H1 (cell line): ENCODE measurements at regions not wholly inside any gene's neighbourhood (a gene's known extent, or its start where the extent isn't known, plus 50 kb on each side); places are given as distances from the start of the nearest gene placed in this dataset.

ENCODE experiments used
- CTCF ChIA-PET: fragments of 300-600 bp; sonication (Branson Sonifier 250); formaldehyde crosslinking; loops from one replicate; lab custom pipeline; 2021; ENCODE audit not compliant: partially characterized antibody; lab: Charles Lee
- POLR2A ChIA-PET: fragments of 300-600 bp; sonication (Branson Sonifier 250); formaldehyde crosslinking; loops from one replicate; lab custom pipeline; 2021; ENCODE audit warnings: inconsistent platforms; ENCODE audit not compliant: partially characterized antibody; lab: Charles Lee
- DNase-seq, 2 experiments: peaks; one replicate each; pipeline versions ENCODE4 v3.0.0 to v3.0.0-alpha.2; 2010 to 2022; ENCODE audit warnings: low spot score in 2 of 2, low read depth in 1 of 2, mixed read lengths in 1 of 2
- FAIRE-seq: peaks from 2 replicates; lab custom pipeline; 2011; peaks lifted over from hg19 to GRCh38; lab: Jason Lieb, UNC
- H2AFZ ChIP-seq: 2 replicates; pipeline ENCODE4 v1.8.1; 2012; ENCODE audit warnings: low read length, inconsistent platforms
- H2AK5ac ChIP-seq: 2 replicates; pipeline ENCODE4 v1.6.1; 2013; ENCODE audit warnings: low read depth, low read length
- H2BK120ac ChIP-seq: replicated peaks from 2 replicates; pipeline ENCODE3; 2013; ENCODE audit warnings: low read depth, low read length, inconsistent platforms
- H2BK12ac ChIP-seq: 2 replicates; pipeline ENCODE4 v1.6.1; 2013; ENCODE audit warnings: low read depth, low read length
- H2BK15ac ChIP-seq: 2 replicates; pipeline ENCODE4 v1.6.1; 2013; ENCODE audit warnings: low read length
- H2BK20ac ChIP-seq: 2 replicates; pipeline ENCODE4 v1.6.1; 2013; ENCODE audit warnings: low read length
- H2BK5ac ChIP-seq: 2 replicates; pipeline ENCODE4 v1.6.1; 2013; ENCODE audit warnings: low read depth, low read length
- H3K14ac ChIP-seq: 2 replicates; pipeline ENCODE4 v1.6.1; 2013; ENCODE audit warnings: inconsistent platforms; ENCODE audit not compliant: insufficient read length
- H3K18ac ChIP-seq: 2 replicates; pipeline ENCODE4 v1.6.1; 2013; ENCODE audit warnings: low read length; ENCODE audit errors: extremely low read depth
- H3K23ac ChIP-seq: 2 replicates; pipeline ENCODE4 v1.6.1; 2013; ENCODE audit warnings: inconsistent platforms; ENCODE audit not compliant: insufficient read length
- H3K23me2 ChIP-seq: 2 replicates; pipeline ENCODE4 v1.6.1; 2013; ENCODE audit warnings: low read depth, low read length
- H3K27ac ChIP-seq: 2 replicates; pipeline ENCODE4 v1.6.1; 2011; ENCODE audit warnings: low read depth, low read length, inconsistent platforms
- H3K27me3 ChIP-seq, 4 experiments: replicated peaks in 1 of 4; 1 replicate in 1 of 4; 2 replicates in 3 of 4; pipeline versions ENCODE4 v1.6.1 to v1.8.1; 2011 to 2013; ENCODE audit warnings: low read length in 3 of 4, mild to moderate bottlenecking in 3 of 4, inconsistent platforms in 2 of 4, mixed read lengths in 2 of 4, moderate library complexity in 1 of 4; ENCODE audit not compliant: control insufficient read depth in 3 of 4, insufficient read depth in 3 of 4; ENCODE audit errors: extremely low read depth in 1 of 4
- H3K36me3 ChIP-seq, 4 experiments: 2 replicates each; pipeline versions ENCODE4 v1.6.1 to v1.8.1; 2011 to 2013; ENCODE audit warnings: mild to moderate bottlenecking in 4 of 4, low read length in 3 of 4, moderate library complexity in 2 of 4, control low read depth in 1 of 4, inconsistent platforms in 1 of 4; ENCODE audit not compliant: insufficient read depth in 4 of 4, control insufficient read depth in 2 of 4
- H3K4ac ChIP-seq: replicated peaks from 2 replicates; pipeline ENCODE3; 2013; ENCODE audit warnings: low read length, low read depth, mixed read lengths, inconsistent platforms; ENCODE audit not compliant: insufficient read length
- H3K4me1 ChIP-seq, 4 experiments: replicated peaks in 1 of 4; 1 replicate in 1 of 4; 2 replicates in 3 of 4; pipeline versions ENCODE4 v1.6.1 to v1.8.1; 2011 to 2013; ENCODE audit warnings: low read length in 3 of 4, inconsistent platforms in 2 of 4, mixed read lengths in 1 of 4; ENCODE audit not compliant: insufficient read depth in 4 of 4, control insufficient read depth in 3 of 4
- H3K4me2 ChIP-seq, 2 experiments: 2 replicates each; pipeline versions ENCODE4 v1.6.1 to v1.8.1; 2011 to 2013; ENCODE audit warnings: low read depth in 2 of 2, low read length in 2 of 2, control low read depth in 1 of 2, inconsistent platforms in 1 of 2, mild to moderate bottlenecking in 1 of 2; ENCODE audit not compliant: insufficient read depth in 1 of 2
- H3K4me3 ChIP-seq, 4 experiments: fragments of 200-600, 300-600 bp in 1 of 4; sonication (generic), shearing (Covaris generic), sonication (Bioruptor Twin) in 1 of 4; 2 replicates each; pipeline versions ENCODE4 v1.5.1 to v1.8.1; 2011 to 2016; ENCODE audit warnings: low read length in 4 of 4, low read depth in 3 of 4, control low read depth in 2 of 4, inconsistent platforms in 2 of 4, mild to moderate bottlenecking in 2 of 4, mixed read lengths in 1 of 4, moderate library complexity in 1 of 4; ENCODE audit not compliant: insufficient read depth in 2 of 4; ENCODE audit errors: extremely low read depth in 1 of 4
- H3K56ac ChIP-seq: replicated peaks from 2 replicates; pipeline ENCODE3; 2013; ENCODE audit warnings: low read depth, mild to moderate bottlenecking, mixed read lengths, low read length, inconsistent platforms; ENCODE audit not compliant: insufficient read length
- H3K79me1 ChIP-seq: 2 replicates; pipeline ENCODE4 v1.6.1; 2013; ENCODE audit warnings: low read depth, low read length, control low read depth
- H3K79me2 ChIP-seq, 2 experiments: 2 replicates each; pipeline versions ENCODE4 v1.6.1 to v1.8.1; 2012 to 2013; ENCODE audit warnings: low read length in 2 of 2, mild to moderate bottlenecking in 2 of 2, inconsistent platforms in 1 of 2; ENCODE audit not compliant: insufficient read depth in 2 of 2, control insufficient read depth in 1 of 2
- H3K9ac ChIP-seq, 4 experiments: replicated peaks in 1 of 4; 1 replicate in 1 of 4; 2 replicates in 3 of 4; pipeline versions ENCODE4 v1.6.1 to v1.8.1; 2011 to 2013; ENCODE audit warnings: low read depth in 3 of 4, low read length in 3 of 4, control low read depth in 2 of 4, mild to moderate bottlenecking in 2 of 4, moderate library complexity in 2 of 4, inconsistent platforms in 1 of 4; ENCODE audit errors: extremely low read depth in 1 of 4
- H3K9me3 ChIP-seq, 2 experiments: 2 replicates each; pipeline versions ENCODE4 v1.6.1 to v1.8.1; 2012 to 2013; ENCODE audit warnings: mild to moderate bottlenecking in 2 of 2, moderate library complexity in 2 of 2, control low read depth in 1 of 2, inconsistent platforms in 1 of 2, low read depth in 1 of 2, low read length in 1 of 2, mixed read lengths in 1 of 2; ENCODE audit not compliant: insufficient read depth in 2 of 2
- H4K20me1 ChIP-seq, 2 experiments: replicated peaks in 1 of 2; 2 replicates each; pipeline versions ENCODE3 to v1.8.1; 2011 to 2013; ENCODE audit warnings: inconsistent platforms in 2 of 2, low read length in 2 of 2, mild to moderate bottlenecking in 1 of 2; ENCODE audit not compliant: insufficient read depth in 2 of 2, control insufficient read depth in 1 of 2
- H4K5ac ChIP-seq: 2 replicates; pipeline ENCODE4 v1.6.1; 2013; ENCODE audit warnings: low read length, low read depth, mixed read lengths, inconsistent platforms; ENCODE audit not compliant: insufficient read length
- H4K8ac ChIP-seq: 2 replicates; pipeline ENCODE4 v1.8.0; 2013; ENCODE audit warnings: mild to moderate bottlenecking, moderate library complexity, low read length, inconsistent platforms; ENCODE audit not compliant: insufficient read depth; ENCODE audit errors: extremely low read depth
- H4K91ac ChIP-seq: replicated peaks from 2 replicates; pipeline ENCODE3; 2013; ENCODE audit warnings: low read length, mixed read lengths, inconsistent platforms; ENCODE audit not compliant: insufficient read length
- CBX8 ChIP-seq: fragments of 300-800, 300-1000 bp; sonication (generic); IDR thresholded peaks from 2 replicates; pipeline ENCODE4 v1.7.1; 2016; ENCODE audit warnings: low read depth, low read length, borderline replicate concordance
- CTBP2 ChIP-seq: IDR thresholded peaks from 2 replicates; pipeline ENCODE4 v1.7.0; 2011; ENCODE audit warnings: borderline replicate concordance, mild to moderate bottlenecking, moderate library complexity, mixed read lengths, low read length; ENCODE audit not compliant: insufficient read depth, insufficient read length
- GTF2F1 ChIP-seq: IDR thresholded peaks from 2 replicates; pipeline ENCODE4 v1.6.1; 2012; ENCODE audit warnings: low read depth, low read length, improper control_type of control experiment, borderline replicate concordance
- RBBP5 ChIP-seq: IDR thresholded peaks from 2 replicates; pipeline ENCODE4 v1.7.1; 2012; ENCODE audit warnings: low read depth, mild to moderate bottlenecking, inconsistent platforms, low read length, moderate library complexity, borderline replicate concordance
- SP1 ChIP-seq: IDR thresholded peaks from 2 replicates; pipeline ENCODE4 v1.6.1; 2011; ENCODE audit warnings: low read depth, low read length
- TBP ChIP-seq: IDR thresholded peaks from 2 replicates; pipeline ENCODE4 v1.6.1; 2011; ENCODE audit warnings: low read depth, low read length, improper control_type of control experiment
- WGBS, 2 experiments: shearing (Covaris generic) in 1 of 2; methylation state at CpG; one replicate each; pipeline versions ENCODE4 v1.1.6 to v1.1.7; 2013 to 2015; ENCODE audit warnings: low lambda C conversion rate in 2 of 2, mixed read lengths in 2 of 2, inconsistent platforms in 1 of 2, low coverage in 1 of 2, missing lambda C conversion rate in 1 of 2; ENCODE audit not compliant: insufficient replicate concordance in 2 of 2, insufficient coverage in 1 of 2, insufficient read length in 1 of 2; ENCODE audit errors: extremely low coverage in 1 of 2, missing lambda C conversion rate in 1 of 2; 5-methylcytosine and 5-hydroxymethylcytosine counted together

DNA sequence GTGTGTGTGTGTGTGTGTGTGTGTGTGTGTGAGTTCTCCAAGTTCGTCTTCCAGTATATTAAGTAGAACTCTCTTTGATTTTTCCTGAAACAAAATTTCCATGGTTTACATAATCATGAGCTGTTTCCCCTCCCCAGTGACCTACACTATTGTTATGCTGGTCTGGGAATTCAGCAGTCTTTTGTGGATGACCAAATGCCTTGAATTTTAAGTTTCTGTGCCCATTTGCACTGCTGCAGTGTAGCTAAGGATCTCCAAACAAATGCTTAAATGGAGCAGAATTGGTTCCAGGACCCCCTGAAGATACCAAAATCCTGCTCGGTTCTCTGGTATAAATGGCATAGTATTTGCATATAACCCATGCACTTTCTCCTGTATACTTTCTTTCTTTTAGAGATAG, 77.2 kb upstream of the SLC34A2 start:
- TF ChIP-seq RBBP5 (no peak), TBP (no peak), SP1 (peak; percentile 38; the same call in 1 of the 2 replicates), CBX8 (no peak), GTF2F1 (no peak), CTBP2 (no peak)
- no peak overlapping the region for H3K14ac ChIP-seq
- H3K4me3 ChIP-seq, result peak overlapping the region in 1 of 4 experiments; percentile 9; a peak in 1 of 8 replicates
- peaks cover 2% of the 10 kb centered on the region; the same call in 1 of the 2 replicates for H3K23me2 ChIP-seq
- DNase-seq (peak in 1 of 2 experiments; percentile 36), FAIRE-seq (no peak)
- no peak overlapping the region for H3K4ac ChIP-seq
- no peaks in the 10 kb centered on the region for H3K36me3 ChIP-seq
- no peaks in the 10 kb centered on the region for H3K27me3 ChIP-seq
- no peak overlapping the region for H2BK15ac ChIP-seq
- no peaks in the 10 kb centered on the region for H3K79me2 ChIP-seq
- H2BK20ac ChIP-seq, result 0 out of 2 replicates have a peak overlapping the region, but pooled peaks have one; percentile 86
- peak overlapping the region; percentile 95; the same call in 1 of the 2 replicates for H3K18ac ChIP-seq
- peak overlapping the region; percentile 98 for H2BK120ac ChIP-seq
- peaks cover 9 to 24% (median 15%) of the 10 kb centered on the region in 4 experiments; a peak in 6 of 7 replicates for H3K4me1 ChIP-seq
- no peak overlapping the region for H3K23ac ChIP-seq
- POLR2A ChIA-PET, result interaction anchor here (0.6 to 1.5 kb wide), 5 partner anchors 9 to 81 kb away, joined by 3 to 5 read pairs (median 3); partner anchors contain the start of gene SLC34A2
- peak overlapping the region; percentile 34 to 63 for H3K4me2 ChIP-seq
- H2BK12ac ChIP-seq, result peak overlapping the region; percentile 87; the same call in 1 of the 2 replicates
- peak overlapping the region; percentile 42 for H3K56ac ChIP-seq
- peak overlapping the region; percentile 93 for H2BK5ac ChIP-seq
- peak overlapping the region; percentile 45; the same call in 1 of the 2 replicates for H3K27ac ChIP-seq
- H4K5ac ChIP-seq, result peak overlapping the region; percentile 92
- H2AK5ac ChIP-seq, result peak overlapping the region; percentile 95; the same call in 1 of the 2 replicates
- H3K9ac ChIP-seq, result no peak overlapping the region
- no peak overlapping the region for H2AFZ ChIP-seq
- 14% methylated on average over 2 of the region's 2 CpGs; no CpG with 5 or more reads in 1 of the 2 experiments for WGBS, 2 experiments
- CTCF ChIA-PET, result interaction anchor here (0.6 to 1.4 kb wide), 5 partner anchors 14 to 154 kb away, joined by 3 to 7 read pairs (median 3); no protein-coding TSS in a partner anchor
- no peaks in the 10 kb centered on the region for H3K79me1 ChIP-seq
- H4K91ac ChIP-seq, result no peak overlapping the region
- no peaks in the 10 kb centered on the region for H3K9me3 ChIP-seq
- no peaks in the 10 kb centered on the region for H4K20me1 ChIP-seq
- no peak overlapping the region for H4K8ac ChIP-seq
